ENCODE measurements at regions not wholly inside any gene's neighbourhood (a gene's known extent, or its start where the extent isn't known, plus 50 kb on each side); places are given as distances from the start of the nearest gene placed in this dataset.

DNA sequence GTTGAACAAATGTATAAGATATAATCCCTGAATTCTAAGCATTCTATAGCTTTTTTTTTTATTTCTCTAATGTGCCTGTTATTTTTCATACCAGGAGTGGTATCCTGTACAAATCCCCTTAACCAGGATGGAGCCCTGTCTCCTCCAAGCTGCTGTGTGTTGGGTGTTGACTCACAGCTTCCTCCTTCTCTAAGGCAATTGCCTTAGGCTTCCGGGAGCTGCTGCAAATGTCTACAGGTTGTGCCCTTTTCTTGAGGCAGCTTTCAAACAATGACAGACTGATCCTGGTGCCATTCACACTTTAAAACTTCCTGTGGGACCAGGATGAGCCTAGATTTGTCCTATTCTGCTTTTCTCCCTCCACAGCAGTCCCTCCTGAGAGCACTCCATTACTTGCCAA lies 173.2 kb downstream of the BTBD3 start:
- TF ChIP-seq, protein P1, sequence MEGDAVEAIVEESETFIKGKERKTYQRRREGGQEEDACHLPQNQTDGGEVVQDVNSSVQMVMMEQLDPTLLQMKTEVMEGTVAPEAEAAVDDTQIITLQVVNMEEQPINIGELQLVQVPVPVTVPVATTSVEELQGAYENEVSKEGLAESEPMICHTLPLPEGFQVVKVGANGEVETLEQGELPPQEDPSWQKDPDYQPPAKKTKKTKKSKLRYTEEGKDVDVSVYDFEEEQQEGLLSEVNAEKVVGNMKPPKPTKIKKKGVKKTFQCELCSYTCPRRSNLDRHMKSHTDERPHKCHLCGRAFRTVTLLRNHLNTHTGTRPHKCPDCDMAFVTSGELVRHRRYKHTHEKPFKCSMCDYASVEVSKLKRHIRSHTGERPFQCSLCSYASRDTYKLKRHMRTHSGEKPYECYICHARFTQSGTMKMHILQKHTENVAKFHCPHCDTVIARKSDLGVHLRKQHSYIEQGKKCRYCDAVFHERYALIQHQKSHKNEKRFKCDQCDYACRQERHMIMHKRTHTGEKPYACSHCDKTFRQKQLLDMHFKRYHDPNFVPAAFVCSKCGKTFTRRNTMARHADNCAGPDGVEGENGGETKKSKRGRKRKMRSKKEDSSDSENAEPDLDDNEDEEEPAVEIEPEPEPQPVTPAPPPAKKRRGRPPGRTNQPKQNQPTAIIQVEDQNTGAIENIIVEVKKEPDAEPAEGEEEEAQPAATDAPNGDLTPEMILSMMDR (IDR thresholded peaks at IDR 0.05) = no peak
- TF ChIP-seq POLR2A (IDR thresholded peaks at IDR 0.05) = no peak
